ENCODE measurements at regions not wholly inside any gene's neighbourhood (a gene's known extent, or its start where the extent isn't known, plus 50 kb on each side); places are given as distances from the start of the nearest gene placed in this dataset.

DNA sequence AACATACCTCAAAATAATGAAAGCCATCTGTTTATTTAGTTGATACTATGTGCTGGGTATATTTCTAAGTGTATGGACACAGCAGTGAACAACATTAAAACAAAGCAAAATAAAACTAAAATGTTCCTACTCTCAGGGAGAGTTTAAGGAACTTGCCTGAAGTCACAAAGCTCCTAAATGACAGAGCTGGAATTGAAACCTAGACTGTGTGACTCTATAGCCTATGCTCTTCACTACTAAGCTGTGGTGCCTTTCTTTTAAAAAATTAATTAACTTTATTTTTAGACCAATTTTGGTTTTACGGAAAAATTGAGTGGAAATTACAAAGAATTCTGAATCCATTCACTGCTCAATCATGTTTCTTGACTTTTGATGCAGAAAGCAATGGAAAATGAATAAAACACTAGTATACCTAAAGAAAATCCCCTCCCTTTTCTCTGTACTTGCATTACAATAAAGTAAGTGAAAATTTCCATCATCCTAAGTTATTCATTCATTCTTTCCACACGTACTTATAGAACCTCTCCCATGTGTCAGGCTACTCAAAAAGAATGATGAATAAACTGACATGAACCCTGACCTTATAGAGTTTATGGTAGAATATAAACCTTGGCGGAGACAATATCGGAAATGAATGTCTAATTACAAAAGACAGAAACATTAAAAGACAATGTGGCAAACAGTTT is 189.8 kb upstream of the RBMS3 start:
- no peak for TF ChIP-seq TCF12 (IDR thresholded peaks at IDR 0.05; ENCODE audit: low read depth)
- TF ChIP-seq FOXM1 (IDR thresholded peaks at IDR 0.05; ENCODE audit: borderline replicate concordance, low read depth) = no peak
- TF ChIP-seq YY1 (IDR thresholded peaks at IDR 0.05; ENCODE audit: low read depth) = no peak
